ENCODE measurements at regions not wholly inside any gene's neighbourhood (a gene's known extent, or its start where the extent isn't known, plus 50 kb on each side); places are given as distances from the start of the nearest gene placed in this dataset.

DNA sequence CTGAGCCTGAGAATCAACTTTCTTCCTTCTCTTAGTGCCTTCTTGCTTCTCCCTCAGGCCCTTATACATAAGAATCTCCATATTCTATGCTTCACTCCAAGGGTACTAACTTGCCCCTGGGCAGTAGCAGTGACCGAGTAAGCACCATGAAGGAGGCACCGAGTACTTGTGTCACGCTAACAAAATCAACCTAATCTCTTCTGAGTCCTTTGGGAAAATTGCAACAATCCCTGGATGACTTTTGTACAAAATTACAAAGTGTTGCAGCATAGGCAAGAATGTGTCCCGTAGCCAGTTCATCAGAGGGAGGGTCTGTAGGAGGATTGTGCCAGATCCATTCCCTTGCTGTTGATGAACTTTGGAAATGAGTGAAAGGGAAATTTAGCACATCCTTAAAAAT lies 80.4 kb upstream of the EEPD1 start:
- TF ChIP-seq, protein P1, sequence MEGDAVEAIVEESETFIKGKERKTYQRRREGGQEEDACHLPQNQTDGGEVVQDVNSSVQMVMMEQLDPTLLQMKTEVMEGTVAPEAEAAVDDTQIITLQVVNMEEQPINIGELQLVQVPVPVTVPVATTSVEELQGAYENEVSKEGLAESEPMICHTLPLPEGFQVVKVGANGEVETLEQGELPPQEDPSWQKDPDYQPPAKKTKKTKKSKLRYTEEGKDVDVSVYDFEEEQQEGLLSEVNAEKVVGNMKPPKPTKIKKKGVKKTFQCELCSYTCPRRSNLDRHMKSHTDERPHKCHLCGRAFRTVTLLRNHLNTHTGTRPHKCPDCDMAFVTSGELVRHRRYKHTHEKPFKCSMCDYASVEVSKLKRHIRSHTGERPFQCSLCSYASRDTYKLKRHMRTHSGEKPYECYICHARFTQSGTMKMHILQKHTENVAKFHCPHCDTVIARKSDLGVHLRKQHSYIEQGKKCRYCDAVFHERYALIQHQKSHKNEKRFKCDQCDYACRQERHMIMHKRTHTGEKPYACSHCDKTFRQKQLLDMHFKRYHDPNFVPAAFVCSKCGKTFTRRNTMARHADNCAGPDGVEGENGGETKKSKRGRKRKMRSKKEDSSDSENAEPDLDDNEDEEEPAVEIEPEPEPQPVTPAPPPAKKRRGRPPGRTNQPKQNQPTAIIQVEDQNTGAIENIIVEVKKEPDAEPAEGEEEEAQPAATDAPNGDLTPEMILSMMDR (IDR thresholded peaks at IDR 0.05), result no peak
- no peak for TF ChIP-seq NFIC (IDR thresholded peaks at IDR 0.05; ENCODE audit: borderline replicate concordance)

Data from SK-N-SH (cell line).